ENCODE measurements at regions not wholly inside any gene's neighbourhood (a gene's known extent, or its start where the extent isn't known, plus 50 kb on each side); places are given as distances from the start of the nearest gene placed in this dataset.

GRCh38 chr2:14988600-14988999 is 356.1 kb downstream of the LRATD1 start:
- no peak for TF ChIP-seq RXRA (IDR thresholded peaks at IDR 0.05)
- no peak for TF ChIP-seq SP1 (IDR thresholded peaks at IDR 0.05)
- TF ChIP-seq RAD21 (IDR thresholded peaks at IDR 0.05): no peak
- TF ChIP-seq TAF1 (conservative IDR thresholded peaks at IDR 0.05): no peak
- TF ChIP-seq, protein P1, sequence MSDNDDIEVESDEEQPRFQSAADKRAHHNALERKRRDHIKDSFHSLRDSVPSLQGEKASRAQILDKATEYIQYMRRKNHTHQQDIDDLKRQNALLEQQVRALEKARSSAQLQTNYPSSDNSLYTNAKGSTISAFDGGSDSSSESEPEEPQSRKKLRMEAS (IDR thresholded peaks at IDR 0.05): no peak
- TF ChIP-seq ATF3 (IDR thresholded peaks at IDR 0.05): no peak
- no peak for TF ChIP-seq EGR1 (IDR thresholded peaks at IDR 0.05; ENCODE audit: low read depth in 2 of 2)
- TF ChIP-seq ZBTB33 (IDR thresholded peaks at IDR 0.05): no peak
- no peak for TF ChIP-seq CTCF (IDR thresholded peaks at IDR 0.05; ENCODE audit: low read depth, low read length, missing input control)
- no peak for TF ChIP-seq GABPA (IDR thresholded peaks at IDR 0.05 in 1 of 2, conservative IDR thresholded peaks at IDR 0.05 in 1 of 2)
- TF ChIP-seq JUND (IDR thresholded peaks at IDR 0.05): no peak
- no peak for TF ChIP-seq FOXA2 (IDR thresholded peaks at IDR 0.05)
- no peak for TF ChIP-seq YY1 (IDR thresholded peaks at IDR 0.05)
- TF ChIP-seq HNF4G (IDR thresholded peaks at IDR 0.05): no peak
- no peak for TF ChIP-seq HNF4A (conservative IDR thresholded peaks at IDR 0.05)
- no peak for TF ChIP-seq NR2F2 (IDR thresholded peaks at IDR 0.05)
- TF ChIP-seq FOXA1 (IDR thresholded peaks at IDR 0.05): no peak
- TF ChIP-seq, protein P2, sequence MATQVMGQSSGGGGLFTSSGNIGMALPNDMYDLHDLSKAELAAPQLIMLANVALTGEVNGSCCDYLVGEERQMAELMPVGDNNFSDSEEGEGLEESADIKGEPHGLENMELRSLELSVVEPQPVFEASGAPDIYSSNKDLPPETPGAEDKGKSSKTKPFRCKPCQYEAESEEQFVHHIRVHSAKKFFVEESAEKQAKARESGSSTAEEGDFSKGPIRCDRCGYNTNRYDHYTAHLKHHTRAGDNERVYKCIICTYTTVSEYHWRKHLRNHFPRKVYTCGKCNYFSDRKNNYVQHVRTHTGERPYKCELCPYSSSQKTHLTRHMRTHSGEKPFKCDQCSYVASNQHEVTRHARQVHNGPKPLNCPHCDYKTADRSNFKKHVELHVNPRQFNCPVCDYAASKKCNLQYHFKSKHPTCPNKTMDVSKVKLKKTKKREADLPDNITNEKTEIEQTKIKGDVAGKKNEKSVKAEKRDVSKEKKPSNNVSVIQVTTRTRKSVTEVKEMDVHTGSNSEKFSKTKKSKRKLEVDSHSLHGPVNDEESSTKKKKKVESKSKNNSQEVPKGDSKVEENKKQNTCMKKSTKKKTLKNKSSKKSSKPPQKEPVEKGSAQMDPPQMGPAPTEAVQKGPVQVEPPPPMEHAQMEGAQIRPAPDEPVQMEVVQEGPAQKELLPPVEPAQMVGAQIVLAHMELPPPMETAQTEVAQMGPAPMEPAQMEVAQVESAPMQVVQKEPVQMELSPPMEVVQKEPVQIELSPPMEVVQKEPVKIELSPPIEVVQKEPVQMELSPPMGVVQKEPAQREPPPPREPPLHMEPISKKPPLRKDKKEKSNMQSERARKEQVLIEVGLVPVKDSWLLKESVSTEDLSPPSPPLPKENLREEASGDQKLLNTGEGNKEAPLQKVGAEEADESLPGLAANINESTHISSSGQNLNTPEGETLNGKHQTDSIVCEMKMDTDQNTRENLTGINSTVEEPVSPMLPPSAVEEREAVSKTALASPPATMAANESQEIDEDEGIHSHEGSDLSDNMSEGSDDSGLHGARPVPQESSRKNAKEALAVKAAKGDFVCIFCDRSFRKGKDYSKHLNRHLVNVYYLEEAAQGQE (IDR thresholded peaks at IDR 0.05): no peak
- no peak overlapping the region for H3K9ac ChIP-seq (ENCODE audit: low read depth in 1 of 2, low read length in 2 of 2)
- no peaks in the 10 kb centered on the region for H3K36me3 ChIP-seq (ENCODE audit: control insufficient read depth in 4 of 4, insufficient read depth in 3 of 4, low read depth in 1 of 4, low read length in 3 of 4)
- no peaks in the 10 kb centered on the region for H3K27me3 ChIP-seq (ENCODE audit: control insufficient read depth in 4 of 4, insufficient read depth in 4 of 4, low read length in 3 of 4)
- H3K9me3 ChIP-seq (ENCODE audit: control insufficient read depth in 4 of 4, low read length in 3 of 4): no peaks in the 10 kb centered on the region
- no peak overlapping the region for H3K4me3 ChIP-seq (ENCODE audit: low read depth in 1 of 3, low read length in 3 of 3)
- H3K4me1 ChIP-seq (ENCODE audit: control insufficient read depth in 4 of 4, insufficient read depth in 4 of 4, low read length in 3 of 4): no peaks in the 10 kb centered on the region
- no peak overlapping the region for H3K27ac ChIP-seq (ENCODE audit: low read depth in 1 of 2, low read length in 2 of 2)
- no peak for DNase-seq (ENCODE audit: low spot score)

All from liver (tissue), 7 donors.